H7 (cell line): ENCODE measurements at regions not wholly inside any gene's neighbourhood (a gene's known extent, or its start where the extent isn't known, plus 50 kb on each side); places are given as distances from the start of the nearest gene placed in this dataset.
"Not testable (repeated sequence)": the region's sequence is repeated elsewhere in the genome, so short reads cannot be mapped to it uniquely, and the experiment has no call there.

Experiments used
- DNase-seq: peaks from one replicate; pipeline ENCODE4 v3.0.0; 2012
- H3K27me3 ChIP-seq: 2 replicates; pipeline ENCODE4 v1.6.0; 2011; ENCODE audit warnings: mild to moderate bottlenecking, low read length; ENCODE audit not compliant: control insufficient read depth, insufficient read depth
- H3K36me3 ChIP-seq: replicated peaks from 2 replicates; pipeline ENCODE4 v1.5.1; 2011; ENCODE audit warnings: low read length; ENCODE audit not compliant: control insufficient read depth, insufficient read depth
- H3K4me3 ChIP-seq: 2 replicates; pipeline ENCODE4 v1.5.1; 2011; ENCODE audit warnings: low read depth, mild to moderate bottlenecking, control low read depth, low read length, moderate library complexity; ENCODE audit not compliant: insufficient read depth

- Histone ChIP-seq H3K27me3 (peaks cover 10% of the 10 kb centered on the region), H3K4me3 (no peak overlapping the region), H3K36me3 (no peaks in the 10 kb centered on the region)
- no peak for DNase-seq
Measured at GRCh38 chr13:87736849-87737385, 65.7 kb downstream of the SLITRK5 start.

- Histone ChIP-seq H3K36me3 (no peaks in the 10 kb centered on the region), H3K27me3 (no peaks in the 10 kb centered on the region), H3K4me3 (no peak overlapping the region)
- no peak for DNase-seq
Measured at GRCh38 chr13:87754097-87754496, 82.9 kb downstream of the SLITRK5 start.

- no peak overlapping the region for H3K4me3 ChIP-seq
- DNase-seq, result no peak
- H3K36me3 ChIP-seq, result no peaks in the 10 kb centered on the region
- no peaks in the 10 kb centered on the region for H3K27me3 ChIP-seq
Measured at GRCh38 chr13:87769445-87769844, 98.3 kb downstream of the SLITRK5 start.

- Histone ChIP-seq H3K4me3 (no peak overlapping the region), H3K36me3 (no peaks in the 10 kb centered on the region), H3K27me3 (peaks cover 4% of the 10 kb centered on the region)
- no peak for DNase-seq
Measured at GRCh38 chr13:87777387-87777786, 106.2 kb downstream of the SLITRK5 start.

GRCh38 chr13:87778128-87778527, 107.0 kb downstream of the SLITRK5 start:
- peaks cover 4% of the 10 kb centered on the region for H3K27me3 ChIP-seq
- no peaks in the 10 kb centered on the region for H3K36me3 ChIP-seq
- H3K4me3 ChIP-seq, result no peak overlapping the region
- DNase-seq, result no peak

- DNase-seq, result no peak
- Histone ChIP-seq H3K27me3 (peaks cover 4% of the 10 kb centered on the region), H3K4me3 (no peak overlapping the region), H3K36me3 (no peaks in the 10 kb centered on the region)
Measured at GRCh38 chr13:87779426-87779825, 108.3 kb downstream of the SLITRK5 start.

GRCh38 chr13:87783366-87783765, 112.2 kb downstream of the SLITRK5 start:
- H3K36me3 ChIP-seq, result no peaks in the 10 kb centered on the region
- no peak overlapping the region for H3K4me3 ChIP-seq
- DNase-seq, result no peak
- no peaks in the 10 kb centered on the region; the same call in 1 of the 2 replicates for H3K27me3 ChIP-seq

- H3K36me3 ChIP-seq, result no peaks in the 10 kb centered on the region
- DNase-seq, result no peak
- H3K27me3 ChIP-seq, result no peaks in the 10 kb centered on the region; the same call in 1 of the 2 replicates
- no peak overlapping the region for H3K4me3 ChIP-seq
Measured at GRCh38 chr13:87788363-87788762, 117.2 kb downstream of the SLITRK5 start.

GRCh38 chr13:87792878-87793277, 121.7 kb downstream of the SLITRK5 start:
- no peaks in the 10 kb centered on the region; the same call in 1 of the 2 replicates for H3K27me3 ChIP-seq
- no peaks in the 10 kb centered on the region for H3K36me3 ChIP-seq
- DNase-seq, result no peak
- no peak overlapping the region for H3K4me3 ChIP-seq

- Histone ChIP-seq H3K4me3 (no peak overlapping the region), H3K36me3 (no peaks in the 10 kb centered on the region), H3K27me3 (no peaks in the 10 kb centered on the region)
- DNase-seq, result no peak
Measured at GRCh38 chr13:87798536-87798935, 127.4 kb downstream of the SLITRK5 start.

GRCh38 chr13:87810391-87810801, 139.2 kb downstream of the SLITRK5 start:
- peak; percentile 30 for DNase-seq
- peak overlapping the region; percentile 41; the same call in 1 of the 2 replicates for H3K4me3 ChIP-seq

GRCh38 chr13:87810920-87811344, 139.8 kb downstream of the SLITRK5 start:
- no peak for DNase-seq
- Histone ChIP-seq H3K27me3 (no peaks in the 10 kb centered on the region), H3K36me3 (no peaks in the 10 kb centered on the region), H3K4me3 (peak overlapping the region; percentile 12; the same call in 1 of the 2 replicates)

More at GRCh38 chr13:87810391-87810801, 139.2 kb downstream of the SLITRK5 start:
- Histone ChIP-seq H3K27me3 (no peaks in the 10 kb centered on the region), H3K36me3 (no peaks in the 10 kb centered on the region)

GRCh38 chr13:87814403-87814802, 143.2 kb downstream of the SLITRK5 start:
- H3K4me3 ChIP-seq, result no peak overlapping the region
- no peaks in the 10 kb centered on the region for H3K36me3 ChIP-seq
- no peaks in the 10 kb centered on the region for H3K27me3 ChIP-seq
- DNase-seq, result no peak

- Histone ChIP-seq H3K36me3 (no peaks in the 10 kb centered on the region), H3K4me3 (no peak overlapping the region)
- no peak for DNase-seq
Measured at GRCh38 chr13:87820241-87820640, 149.1 kb downstream of the SLITRK5 start.

GRCh38 chr13:87821512-87821911, 150.3 kb downstream of the SLITRK5 start:
- H3K4me3 ChIP-seq, result no peak overlapping the region
- H3K27me3 ChIP-seq, result no peaks in the 10 kb centered on the region
- no peak for DNase-seq
- H3K36me3 ChIP-seq, result no peaks in the 10 kb centered on the region

More at GRCh38 chr13:87820241-87820640, 149.1 kb downstream of the SLITRK5 start:
- no peaks in the 10 kb centered on the region for H3K27me3 ChIP-seq

- not testable (repeated sequence) for H3K36me3 ChIP-seq, H3K4me3 ChIP-seq, H3K27me3 ChIP-seq, DNase-seq
Measured at GRCh38 chr13:87826301-87826700, 155.1 kb downstream of the SLITRK5 start.
